PC-9 (cell line): ENCODE measurements at regions not wholly inside any gene's neighbourhood (a gene's known extent, or its start where the extent isn't known, plus 50 kb on each side); places are given as distances from the start of the nearest gene placed in this dataset.

Experiments used
- CTCF ChIP-seq: fragments of 200-600 bp; sonication (generic); conservative IDR thresholded peaks from 2 replicates; pipeline ENCODE4 v1.6.1; 2017; ENCODE audit warnings: mixed run types, antibody characterized with exemption, mild to moderate bottlenecking, moderate library complexity
- EZH2 ChIP-seq: fragments of 200-600 bp; sonication (generic); IDR thresholded peaks from 2 replicates; pipeline ENCODE4 v1.8.0; 2017; ENCODE audit warnings: antibody characterized with exemption, low read depth

GRCh38 chr16:54546521-54546920 is 259.9 kb upstream of the IRX3 start:
- TF ChIP-seq CTCF = no peak
- TF ChIP-seq EZH2 = no peak
